HCT116 (cell line): ENCODE measurements at regions not wholly inside any gene's neighbourhood (a gene's known extent, or its start where the extent isn't known, plus 50 kb on each side); places are given as distances from the start of the nearest gene placed in this dataset.

ENCODE experiments used
- ATAC-seq: fragments of 200-7000 bp; cut with Tn5 transposase; 2 replicates; pipeline ENCODE4 v1.9.1; 2020; ENCODE audit warnings: mild to moderate bottlenecking, moderate library complexity
- BruUV-seq: library from RNA; stranded (reverse); fragments of 400-500 nt; replicated peaks from 2 replicates; lab custom pipeline; 2021; lab: Mats Ljungman, UMichigan
- CTCF ChIA-PET: fragments of 300-600 bp; sonication (Branson Sonifier 250); formaldehyde crosslinking; loops from one replicate; lab custom pipeline; 2021; ENCODE audit warnings: antibody characterized with exemption; lab: Charles Lee
- POLR2A ChIA-PET: fragments of 300-600, 350-600 bp; sonication (Branson Sonifier 250); formaldehyde crosslinking; loops from one replicate; lab custom pipeline; 2021; ENCODE audit warnings: antibody characterized with exemption; lab: Charles Lee
- RAD21 ChIA-PET, 2 experiments: fragments of 300-600 bp; sonication (Branson Sonifier 250); formaldehyde crosslinking; loops; one replicate each; lab custom pipeline; 2023; ENCODE audit warnings: low total read pairs in 2 of 2; ENCODE audit not compliant: uncharacterized antibody in 2 of 2, unreplicated experiment in 2 of 2, low non-redundant PET in 1 of 2; lab: Charles Lee
- DNase-seq: peaks from one replicate; pipeline ENCODE4 v3.0.0-alpha.2; 2010; ENCODE audit warnings: low read depth, low spot score
- H2AFZ ChIP-seq: fragments of 200-600 bp; shearing (Covaris generic), sonication (generic); 2 replicates; pipeline ENCODE4 v1.6.1; 2017; ENCODE audit warnings: low read depth, mixed run types, mixed read lengths, antibody characterized with exemption, low read length; ENCODE audit not compliant: poor library complexity, severe bottlenecking
- H3K27ac ChIP-seq: 2 replicates; pipeline ENCODE4 v1.5.1; 2012; ENCODE audit warnings: low read depth, low read length
- H3K27me3 ChIP-seq: fragments of 200-600 bp; sonication (generic); 2 replicates; pipeline ENCODE4 v1.6.1; 2016; ENCODE audit warnings: mixed run types, low read length, mixed read lengths; ENCODE audit not compliant: insufficient read depth
- H3K36me3 ChIP-seq, 2 experiments: fragments of 200-500 bp in 1 of 2; fragments of 200-600 bp in 1 of 2; sonication (Bioruptor generic) in 1 of 2; sonication (generic) in 1 of 2; 2 replicates each; pipeline versions ENCODE4 v1.5.1 to v1.6.1; 2014 to 2016; ENCODE audit warnings: low read length in 2 of 2, inconsistent platforms in 1 of 2, mixed read lengths in 1 of 2, mixed run types in 1 of 2; ENCODE audit not compliant: insufficient read depth in 2 of 2, control insufficient read depth in 1 of 2
- H3K4me1 ChIP-seq, 2 experiments: fragments of 200-600 bp in 1 of 2; sonication (generic) in 1 of 2; 2 replicates each; pipeline versions ENCODE4 v1.5.1 to v1.6.1; 2012 to 2017; ENCODE audit warnings: low read length in 2 of 2, inconsistent platforms in 1 of 2, mild to moderate bottlenecking in 1 of 2, mixed read lengths in 1 of 2, mixed run types in 1 of 2, moderate library complexity in 1 of 2; ENCODE audit not compliant: insufficient read depth in 2 of 2, control insufficient read depth in 1 of 2
- H3K4me2 ChIP-seq: fragments of 200-600 bp; sonication (generic); 2 replicates; pipeline ENCODE4 v1.6.1; 2017; ENCODE audit warnings: mixed run types, low read length, mixed read lengths
- H3K4me3 ChIP-seq, 2 experiments: fragments of 200-600 bp in 1 of 2; sonication (generic) in 1 of 2; replicated peaks in 1 of 2; 2 replicates each; pipeline ENCODE4 v1.5.1; 2011 to 2016; ENCODE audit warnings: low read length in 2 of 2, control low read depth in 1 of 2, low read depth in 1 of 2, mild to moderate bottlenecking in 1 of 2, mixed read lengths in 1 of 2, mixed run types in 1 of 2
- H3K79me2 ChIP-seq: fragments of 200-600 bp; sonication (generic); 2 replicates; pipeline ENCODE4 v1.6.1; 2017; ENCODE audit warnings: mild to moderate bottlenecking, mixed run types, low read length, moderate library complexity, mixed read lengths; ENCODE audit not compliant: insufficient read depth
- H3K9ac ChIP-seq: fragments of 200-600 bp; sonication (generic); 2 replicates; pipeline ENCODE4 v1.6.1; 2016; ENCODE audit warnings: low read length, mixed read lengths
- H3K9me2 ChIP-seq: fragments of 200-600 bp; sonication (generic), shearing (Covaris generic); 2 replicates; pipeline ENCODE4 v1.6.1; 2017; ENCODE audit warnings: mixed run types, mild to moderate bottlenecking, moderate library complexity; ENCODE audit not compliant: insufficient read depth
- H3K9me3 ChIP-seq, 2 experiments: fragments of 200-500 bp in 1 of 2; fragments of 200-600 bp in 1 of 2; sonication (Bioruptor generic) in 1 of 2; sonication (generic) in 1 of 2; 2 replicates each; pipeline ENCODE4 v1.6.1; 2014 to 2017; ENCODE audit warnings: low read length in 2 of 2, mixed read lengths in 2 of 2, inconsistent platforms in 1 of 2, low read depth in 1 of 2, mild to moderate bottlenecking in 1 of 2, mixed run types in 1 of 2, moderate library complexity in 1 of 2; ENCODE audit not compliant: control insufficient read depth in 1 of 2, insufficient read depth in 1 of 2
- H4K20me1 ChIP-seq: fragments of 200-600 bp; sonication (generic), shearing (Covaris generic); 2 replicates; pipeline ENCODE4 v1.6.1; 2017; ENCODE audit warnings: mixed run types, mild to moderate bottlenecking, moderate library complexity; ENCODE audit not compliant: insufficient read depth
- ATF3 ChIP-seq: IDR thresholded peaks from 2 replicates; pipeline ENCODE4 v1.6.1; 2012
- CEBPB ChIP-seq: IDR thresholded peaks from 2 replicates; pipeline ENCODE4 v1.6.1; 2012; ENCODE audit warnings: low read depth
- EGR1 ChIP-seq: IDR thresholded peaks from 2 replicates; pipeline ENCODE4 v1.6.1; 2012; ENCODE audit warnings: low read depth
- EZH2 ChIP-seq: fragments of 200-600 bp; sonication (generic); IDR thresholded peaks from 2 replicates; pipeline ENCODE4 v1.6.1; 2017; ENCODE audit warnings: antibody characterized with exemption, mixed run types
- FOSL1 ChIP-seq: IDR thresholded peaks from 2 replicates; pipeline ENCODE4 v1.6.1; 2012; ENCODE audit warnings: low read depth
- POLR2A ChIP-seq: IDR thresholded peaks from 2 replicates; pipeline ENCODE4 v1.7.0; 2011; ENCODE audit warnings: borderline replicate concordance; ENCODE audit not compliant: insufficient read depth, insufficient read length; ENCODE audit errors: extremely low read depth
- TCF7L2 ChIP-seq: IDR thresholded peaks from 2 replicates; pipeline ENCODE4 v1.7.0; 2011; ENCODE audit warnings: borderline replicate concordance, inconsistent platforms; ENCODE audit not compliant: insufficient read depth, insufficient read length; ENCODE audit errors: extremely low read depth
- ZNF274 ChIP-seq: fragments of 200-500 bp; sonication (Bioruptor generic); IDR thresholded peaks from 2 replicates; pipeline ENCODE4 v1.6.1; 2014; ENCODE audit warnings: mild to moderate bottlenecking, low read depth, low read length, inconsistent platforms
- intact Hi-C: fragments of 100-400 bp; cut with micrococcal nuclease; formaldehyde crosslinking; loops from 2 replicates; pipeline ENCODE4 v1.10.0; 2022
- TF ChIP-seq, protein P1 (sequence below): IDR thresholded peaks from 2 replicates; pipeline ENCODE4 v1.6.1; 2012; ENCODE audit warnings: low read depth

- Histone ChIP-seq H3K36me3 (no peaks in the 10 kb centered on the region), H3K4me1 (peaks cover 13 to 16% of the 10 kb centered on the region in 2 experiments), H3K9me2 (no peaks in the 10 kb centered on the region), H4K20me1 (no peaks in the 10 kb centered on the region), H3K27me3 (no peaks in the 10 kb centered on the region)
- BruUV-seq = no TSS peak
- intact Hi-C loops = no loop called here
- TF ChIP-seq, protein P1, sequence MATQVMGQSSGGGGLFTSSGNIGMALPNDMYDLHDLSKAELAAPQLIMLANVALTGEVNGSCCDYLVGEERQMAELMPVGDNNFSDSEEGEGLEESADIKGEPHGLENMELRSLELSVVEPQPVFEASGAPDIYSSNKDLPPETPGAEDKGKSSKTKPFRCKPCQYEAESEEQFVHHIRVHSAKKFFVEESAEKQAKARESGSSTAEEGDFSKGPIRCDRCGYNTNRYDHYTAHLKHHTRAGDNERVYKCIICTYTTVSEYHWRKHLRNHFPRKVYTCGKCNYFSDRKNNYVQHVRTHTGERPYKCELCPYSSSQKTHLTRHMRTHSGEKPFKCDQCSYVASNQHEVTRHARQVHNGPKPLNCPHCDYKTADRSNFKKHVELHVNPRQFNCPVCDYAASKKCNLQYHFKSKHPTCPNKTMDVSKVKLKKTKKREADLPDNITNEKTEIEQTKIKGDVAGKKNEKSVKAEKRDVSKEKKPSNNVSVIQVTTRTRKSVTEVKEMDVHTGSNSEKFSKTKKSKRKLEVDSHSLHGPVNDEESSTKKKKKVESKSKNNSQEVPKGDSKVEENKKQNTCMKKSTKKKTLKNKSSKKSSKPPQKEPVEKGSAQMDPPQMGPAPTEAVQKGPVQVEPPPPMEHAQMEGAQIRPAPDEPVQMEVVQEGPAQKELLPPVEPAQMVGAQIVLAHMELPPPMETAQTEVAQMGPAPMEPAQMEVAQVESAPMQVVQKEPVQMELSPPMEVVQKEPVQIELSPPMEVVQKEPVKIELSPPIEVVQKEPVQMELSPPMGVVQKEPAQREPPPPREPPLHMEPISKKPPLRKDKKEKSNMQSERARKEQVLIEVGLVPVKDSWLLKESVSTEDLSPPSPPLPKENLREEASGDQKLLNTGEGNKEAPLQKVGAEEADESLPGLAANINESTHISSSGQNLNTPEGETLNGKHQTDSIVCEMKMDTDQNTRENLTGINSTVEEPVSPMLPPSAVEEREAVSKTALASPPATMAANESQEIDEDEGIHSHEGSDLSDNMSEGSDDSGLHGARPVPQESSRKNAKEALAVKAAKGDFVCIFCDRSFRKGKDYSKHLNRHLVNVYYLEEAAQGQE = no peak
- TF ChIP-seq EGR1 (no peak), EZH2 (no peak), ZNF274 (no peak), CEBPB (no peak), POLR2A (no peak), ATF3 (no peak), FOSL1 (no peak), TCF7L2 (no peak)
- TF ChIP-seq, all 23 proteins: peak for 0
- ChIA-PET RAD21 (no interaction called here), CTCF (no interaction called here), POLR2A (no interaction called here)
- H3K9me3 ChIP-seq = no peaks in the 10 kb centered on the region
- ATAC-seq (no peak), DNase-seq (no peak)
- no peak overlapping the region for H3K9ac ChIP-seq
- no peak overlapping the region for H3K4me3 ChIP-seq
- no peaks in the 10 kb centered on the region for H3K79me2 ChIP-seq
- no peak overlapping the region for H2AFZ ChIP-seq
- H3K4me2 ChIP-seq = no peak overlapping the region
- H3K27ac ChIP-seq = no peak overlapping the region
Measured at GRCh38 chr1:116309090-116309870, 63.8 kb upstream of the ATP1A1 start.
